ENCODE measurements at regions not wholly inside any gene's neighbourhood (a gene's known extent, or its start where the extent isn't known, plus 50 kb on each side); places are given as distances from the start of the nearest gene placed in this dataset.

GRCh38 chr1:157249326-157249725 is 111.1 kb upstream of the ETV3 start:
- Histone ChIP-seq H3K79me1 (ENCODE audit: low read depth in 1 of 2, low read length in 2 of 2) (no peaks in the 10 kb centered on the region), H3K56ac (ENCODE audit: extremely low read depth, insufficient read depth, low read length) (no peak overlapping the region), H3K23ac (ENCODE audit: low read depth, low read length) (no peak overlapping the region), H4K8ac (ENCODE audit: low read depth in 2 of 2, low read length in 2 of 2) (no peak overlapping the region), H4K20me1 (ENCODE audit: insufficient read depth, low read length) (no peaks in the 10 kb centered on the region), H3K27me3 (ENCODE audit: control insufficient read depth, insufficient read depth, low read length) (no peaks in the 10 kb centered on the region), H2BK15ac (ENCODE audit: low read depth, low read length) (no peak overlapping the region), H3K18ac (ENCODE audit: low read depth, low read length) (no peak overlapping the region), H2BK20ac (ENCODE audit: low read depth, low read length) (no peak overlapping the region), H2AFZ (replicated peaks; ENCODE audit: low read length, poor library complexity) (no peak overlapping the region), H2AK9ac (replicated peaks; ENCODE audit: low read depth, low read length, poor library complexity) (no peak overlapping the region), H2BK5ac (ENCODE audit: low read depth, low read length, poor library complexity, severe bottlenecking) (no peak overlapping the region), H3K9me1 (ENCODE audit: insufficient read depth, low read length) (no peaks in the 10 kb centered on the region), H3K36me3 (ENCODE audit: control insufficient read depth, insufficient read depth, low read length) (no peaks in the 10 kb centered on the region), H3K4me3 (ENCODE audit: insufficient read depth, low read depth, low read length) (no peak overlapping the region), H3K14ac (replicated peaks; ENCODE audit: low read depth, low read length) (no peak overlapping the region), H3K4me2 (ENCODE audit: low read depth, low read length) (no peak overlapping the region), H4K91ac (ENCODE audit: insufficient read depth, low read depth, low read length) (no peak overlapping the region), H3K4me1 (ENCODE audit: control insufficient read depth, insufficient read depth, low read length) (no peaks in the 10 kb centered on the region), H2BK120ac (ENCODE audit: low read depth, low read length) (no peak overlapping the region), H3K9ac (ENCODE audit: low read depth, low read length) (no peak overlapping the region), H3K27ac (ENCODE audit: insufficient read depth, low read length) (no peak overlapping the region), H3K9me3 (ENCODE audit: control insufficient read depth, insufficient read depth, low read length) (no peaks in the 10 kb centered on the region), H2AK5ac (ENCODE audit: low read depth, low read length) (no peak overlapping the region), H4K5ac (ENCODE audit: low read depth, low read length) (no peak overlapping the region), H3K4ac (ENCODE audit: low read depth, low read length) (no peak overlapping the region)
- ATAC-seq (ENCODE audit: low read depth), result no peak
- no TSS peak for BruUV-seq (replicated peaks)
- dilution Hi-C loops (cut with HindIII; ENCODE audit: low sequenced_read_pairs, unreplicated experiment), result no loop called here
- in situ Hi-C loops (cut with MboI; ENCODE audit: low sequenced_read_pairs), result no loop called here
- WGBS, 2 experiments (ENCODE audit: extremely low coverage in 2 of 2, insufficient read length in 1 of 2), result no CpG with 5 or more reads among the region's 2 CpGs
- POLR2A ChIA-PET (ENCODE audit: unreplicated experiment), result no interaction called here
- TF ChIP-seq, protein P1, sequence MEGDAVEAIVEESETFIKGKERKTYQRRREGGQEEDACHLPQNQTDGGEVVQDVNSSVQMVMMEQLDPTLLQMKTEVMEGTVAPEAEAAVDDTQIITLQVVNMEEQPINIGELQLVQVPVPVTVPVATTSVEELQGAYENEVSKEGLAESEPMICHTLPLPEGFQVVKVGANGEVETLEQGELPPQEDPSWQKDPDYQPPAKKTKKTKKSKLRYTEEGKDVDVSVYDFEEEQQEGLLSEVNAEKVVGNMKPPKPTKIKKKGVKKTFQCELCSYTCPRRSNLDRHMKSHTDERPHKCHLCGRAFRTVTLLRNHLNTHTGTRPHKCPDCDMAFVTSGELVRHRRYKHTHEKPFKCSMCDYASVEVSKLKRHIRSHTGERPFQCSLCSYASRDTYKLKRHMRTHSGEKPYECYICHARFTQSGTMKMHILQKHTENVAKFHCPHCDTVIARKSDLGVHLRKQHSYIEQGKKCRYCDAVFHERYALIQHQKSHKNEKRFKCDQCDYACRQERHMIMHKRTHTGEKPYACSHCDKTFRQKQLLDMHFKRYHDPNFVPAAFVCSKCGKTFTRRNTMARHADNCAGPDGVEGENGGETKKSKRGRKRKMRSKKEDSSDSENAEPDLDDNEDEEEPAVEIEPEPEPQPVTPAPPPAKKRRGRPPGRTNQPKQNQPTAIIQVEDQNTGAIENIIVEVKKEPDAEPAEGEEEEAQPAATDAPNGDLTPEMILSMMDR (conservative IDR thresholded peaks at IDR 0.05; ENCODE audit: low read depth, low read length), result no peak
- TF ChIP-seq CEBPB (IDR thresholded peaks at IDR 0.05; ENCODE audit: low read depth, low read length) (no peak), FOS (IDR thresholded peaks at IDR 0.05; ENCODE audit: low read depth, low read length) (no peak), MXI1 (IDR thresholded peaks at IDR 0.05; ENCODE audit: borderline replicate concordance, low read depth, low read length) (no peak), CHD1 (IDR thresholded peaks at IDR 0.05; ENCODE audit: low read depth, low read length) (no peak)
- TF ChIP-seq, protein P2, sequence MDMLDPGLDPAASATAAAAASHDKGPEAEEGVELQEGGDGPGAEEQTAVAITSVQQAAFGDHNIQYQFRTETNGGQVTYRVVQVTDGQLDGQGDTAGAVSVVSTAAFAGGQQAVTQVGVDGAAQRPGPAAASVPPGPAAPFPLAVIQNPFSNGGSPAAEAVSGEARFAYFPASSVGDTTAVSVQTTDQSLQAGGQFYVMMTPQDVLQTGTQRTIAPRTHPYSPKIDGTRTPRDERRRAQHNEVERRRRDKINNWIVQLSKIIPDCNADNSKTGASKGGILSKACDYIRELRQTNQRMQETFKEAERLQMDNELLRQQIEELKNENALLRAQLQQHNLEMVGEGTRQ (IDR thresholded peaks at IDR 0.05; ENCODE audit: low read depth, low read length), result no peak
- TF ChIP-seq, protein P3, sequence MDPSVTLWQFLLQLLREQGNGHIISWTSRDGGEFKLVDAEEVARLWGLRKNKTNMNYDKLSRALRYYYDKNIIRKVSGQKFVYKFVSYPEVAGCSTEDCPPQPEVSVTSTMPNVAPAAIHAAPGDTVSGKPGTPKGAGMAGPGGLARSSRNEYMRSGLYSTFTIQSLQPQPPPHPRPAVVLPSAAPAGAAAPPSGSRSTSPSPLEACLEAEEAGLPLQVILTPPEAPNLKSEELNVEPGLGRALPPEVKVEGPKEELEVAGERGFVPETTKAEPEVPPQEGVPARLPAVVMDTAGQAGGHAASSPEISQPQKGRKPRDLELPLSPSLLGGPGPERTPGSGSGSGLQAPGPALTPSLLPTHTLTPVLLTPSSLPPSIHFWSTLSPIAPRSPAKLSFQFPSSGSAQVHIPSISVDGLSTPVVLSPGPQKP (IDR thresholded peaks at IDR 0.05; ENCODE audit: borderline replicate concordance, low read depth, low read length), result no peak
- no peak for DNase-seq
- CTCF ChIA-PET, result no interaction called here
- intact Hi-C loops (cut with micrococcal nuclease), result no loop called here
